HG03558 (cell line): ENCODE measurements at regions not wholly inside any gene's neighbourhood (a gene's known extent, or its start where the extent isn't known, plus 50 kb on each side); places are given as distances from the start of the nearest gene placed in this dataset.
"Not testable (repeated sequence)": the region's sequence is repeated elsewhere in the genome, so short reads cannot be mapped to it uniquely, and the experiment has no call there.

Source experiments
- ATAC-seq: cut with Tn5 transposase; IDR thresholded peaks from one replicate; pipeline ENCODE4 v1.9.1; 2021; ENCODE audit warnings: moderate number of reproducible peaks; ENCODE audit not compliant: unreplicated experiment; ENCODE audit errors: extremely low read depth

GRCh38 chr12:127590868-127591267, 676.1 kb upstream of the TMEM132C start:
- no peak for ATAC-seq

GRCh38 chr12:127592245-127592644, 674.7 kb upstream of the TMEM132C start:
- no peak for ATAC-seq

- ATAC-seq, result no peak
Observed at GRCh38 chr12:127594351-127594970, 672.5 kb upstream of the TMEM132C start.

GRCh38 chr12:127595506-127595905, 671.5 kb upstream of the TMEM132C start:
- ATAC-seq, result no peak

GRCh38 chr12:127596891-127597290, 670.1 kb upstream of the TMEM132C start:
- no peak for ATAC-seq

- no peak for ATAC-seq
Observed at GRCh38 chr12:127599436-127599835, 667.5 kb upstream of the TMEM132C start.

GRCh38 chr12:127600211-127600610, 666.8 kb upstream of the TMEM132C start:
- no peak for ATAC-seq

GRCh38 chr12:127606476-127607015, 660.4 kb upstream of the TMEM132C start:
- no peak for ATAC-seq

- ATAC-seq, result no peak
Observed at GRCh38 chr12:127607146-127607725, 659.7 kb upstream of the TMEM132C start.

GRCh38 chr12:127608359-127608758, 658.6 kb upstream of the TMEM132C start:
- ATAC-seq, result not testable (repeated sequence)

GRCh38 chr12:127613056-127613455, 653.9 kb upstream of the TMEM132C start:
- ATAC-seq, result no peak

- ATAC-seq, result no peak
Observed at GRCh38 chr12:127619869-127620734, 646.9 kb upstream of the TMEM132C start.

- ATAC-seq, result no peak
Observed at GRCh38 chr12:127620735-127621355, 646.1 kb upstream of the TMEM132C start.

- ATAC-seq, result no peak
Observed at GRCh38 chr12:127621366-127621765, 645.6 kb upstream of the TMEM132C start.

GRCh38 chr12:127623362-127623761, 643.6 kb upstream of the TMEM132C start:
- ATAC-seq, result no peak

- ATAC-seq, result no peak
Observed at GRCh38 chr12:127625176-127625771, 641.7 kb upstream of the TMEM132C start.

- ATAC-seq, result no peak
Observed at GRCh38 chr12:127628645-127629044, 638.3 kb upstream of the TMEM132C start.

- no peak for ATAC-seq
Observed at GRCh38 chr12:127629066-127629820, 637.7 kb upstream of the TMEM132C start.

GRCh38 chr12:127632461-127632860, 634.5 kb upstream of the TMEM132C start:
- ATAC-seq, result no peak
